Transverse colon (tissue), 4 donors: ENCODE measurements at regions not wholly inside any gene's neighbourhood (a gene's known extent, or its start where the extent isn't known, plus 50 kb on each side); places are given as distances from the start of the nearest gene placed in this dataset.

ENCODE experiments used
- POLR2AphosphoS5 ChIP-seq, 3 donors: sonication (generic); formaldehyde crosslinking; IDR thresholded peaks; one replicate each; pipeline ENCODE4 v1.6.1; 2016; ENCODE audit warnings: antibody characterized with exemption in 3 of 3
- TF ChIP-seq, protein P1 (sequence below), 5 experiments: fragments of 200-600 bp in 3 of 5; fragments of 450-650 bp in 2 of 5; sonication (generic) in 3 of 5; IDR thresholded peaks; 1 replicate in 2 of 5; 2 replicates in 3 of 5; pipeline ENCODE4 v1.5.1; 2016 to 2017; ENCODE audit warnings: antibody characterized with exemption in 5 of 5, inconsistent platforms in 3 of 5, mild to moderate bottlenecking in 2 of 5, moderate library complexity in 1 of 5

DNA sequence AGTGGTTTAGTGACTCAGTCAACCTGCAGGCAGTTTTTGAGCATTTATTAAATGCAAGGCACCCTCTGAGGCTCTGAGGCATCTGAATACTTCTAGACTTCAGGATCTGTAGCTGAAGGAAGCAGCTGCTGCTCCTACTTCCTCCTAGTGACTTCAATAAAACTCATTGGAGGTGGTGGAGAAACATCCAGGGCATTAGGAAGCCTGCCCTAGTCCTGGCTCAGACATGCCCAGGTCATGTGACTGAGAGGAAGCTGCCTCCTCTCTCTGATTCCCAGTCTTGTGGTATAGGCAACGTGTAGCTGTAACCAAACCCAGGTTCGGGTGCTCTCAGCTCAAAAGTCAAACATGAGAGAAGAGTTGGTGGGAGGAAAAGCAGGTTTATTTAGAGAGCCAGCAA is 287.2 kb upstream of the GYPC start:
- TF ChIP-seq, protein P1, sequence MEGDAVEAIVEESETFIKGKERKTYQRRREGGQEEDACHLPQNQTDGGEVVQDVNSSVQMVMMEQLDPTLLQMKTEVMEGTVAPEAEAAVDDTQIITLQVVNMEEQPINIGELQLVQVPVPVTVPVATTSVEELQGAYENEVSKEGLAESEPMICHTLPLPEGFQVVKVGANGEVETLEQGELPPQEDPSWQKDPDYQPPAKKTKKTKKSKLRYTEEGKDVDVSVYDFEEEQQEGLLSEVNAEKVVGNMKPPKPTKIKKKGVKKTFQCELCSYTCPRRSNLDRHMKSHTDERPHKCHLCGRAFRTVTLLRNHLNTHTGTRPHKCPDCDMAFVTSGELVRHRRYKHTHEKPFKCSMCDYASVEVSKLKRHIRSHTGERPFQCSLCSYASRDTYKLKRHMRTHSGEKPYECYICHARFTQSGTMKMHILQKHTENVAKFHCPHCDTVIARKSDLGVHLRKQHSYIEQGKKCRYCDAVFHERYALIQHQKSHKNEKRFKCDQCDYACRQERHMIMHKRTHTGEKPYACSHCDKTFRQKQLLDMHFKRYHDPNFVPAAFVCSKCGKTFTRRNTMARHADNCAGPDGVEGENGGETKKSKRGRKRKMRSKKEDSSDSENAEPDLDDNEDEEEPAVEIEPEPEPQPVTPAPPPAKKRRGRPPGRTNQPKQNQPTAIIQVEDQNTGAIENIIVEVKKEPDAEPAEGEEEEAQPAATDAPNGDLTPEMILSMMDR (IDR thresholded peaks at IDR 0.05): no peak
- no peak for TF ChIP-seq POLR2AphosphoS5 (IDR thresholded peaks at IDR 0.05)
